ENCODE measurements at regions not wholly inside any gene's neighbourhood (a gene's known extent, or its start where the extent isn't known, plus 50 kb on each side); places are given as distances from the start of the nearest gene placed in this dataset.
"Not testable (repeated sequence)": the region's sequence is repeated elsewhere in the genome, so short reads cannot be mapped to it uniquely, and the experiment has no call there.

GRCh38 chr21:34268493-34268892 lies 95.3 kb upstream of the KCNE2 start:
- ATAC-seq (replicated peaks) (no peak), DNase-seq (no peak)
- no peaks in the 10 kb centered on the region for H3K36me3 Mint-ChIP-seq (ENCODE audit: insufficient read depth)
- H3K27me3 Mint-ChIP-seq = peaks cover 18 to 20% of the 10 kb centered on the region in 2 donors
- H3K9me3 Mint-ChIP-seq = peaks cover 2 to 5% of the 10 kb centered on the region in 2 donors
- no peak overlapping the region for H3K27ac Mint-ChIP-seq
- H3K4me1 Mint-ChIP-seq (ENCODE audit: low read depth in 2 of 2) = no peaks in the 10 kb centered on the region
- no peak overlapping the region for H3K4me3 Mint-ChIP-seq

- Mint-ChIP-seq H3K4me1 (ENCODE audit: low read depth in 2 of 2) (no peaks in the 10 kb centered on the region), H3K27ac (no peak overlapping the region), H3K4me3 (no peak overlapping the region), H3K36me3 (ENCODE audit: insufficient read depth) (no peaks in the 10 kb centered on the region), H3K9me3 (no peaks in the 10 kb centered on the region), H3K27me3 (peaks cover 24 to 28% of the 10 kb centered on the region in 2 donors)
- DNase-seq (no peak), ATAC-seq (replicated peaks) (no peak)
These were observed 93.4 kb upstream of the KCNE2 start for GRCh38 chr21:34270411-34270810.

- DNase-seq (no peak), ATAC-seq (replicated peaks) (no peak)
- peaks cover 24 to 30% of the 10 kb centered on the region in 2 donors for H3K27me3 Mint-ChIP-seq
- no peaks in the 10 kb centered on the region for H3K9me3 Mint-ChIP-seq
- H3K27ac Mint-ChIP-seq = no peak overlapping the region
- no peak overlapping the region for H3K4me3 Mint-ChIP-seq
- no peaks in the 10 kb centered on the region for H3K36me3 Mint-ChIP-seq (ENCODE audit: insufficient read depth)
- no peaks in the 10 kb centered on the region for H3K4me1 Mint-ChIP-seq (ENCODE audit: low read depth in 2 of 2)
These were observed 92.5 kb upstream of the KCNE2 start for GRCh38 chr21:34271189-34271851.

- Mint-ChIP-seq H3K4me1 (ENCODE audit: low read depth in 2 of 2) (no peaks in the 10 kb centered on the region), H3K36me3 (ENCODE audit: insufficient read depth) (no peaks in the 10 kb centered on the region), H3K27ac (no peak overlapping the region), H3K4me3 (no peak overlapping the region), H3K27me3 (peaks cover 34 to 40% of the 10 kb centered on the region in 2 donors), H3K9me3 (no peaks in the 10 kb centered on the region)
- DNase-seq (no peak), ATAC-seq (replicated peaks) (no peak)
These were observed 91.5 kb upstream of the KCNE2 start for GRCh38 chr21:34272321-34272720.

GRCh38 chr21:34274001-34274400 lies 89.8 kb upstream of the KCNE2 start:
- H3K4me1 Mint-ChIP-seq (ENCODE audit: low read depth in 2 of 2) = no peaks in the 10 kb centered on the region
- H3K9me3 Mint-ChIP-seq = no peaks in the 10 kb centered on the region
- H3K27ac Mint-ChIP-seq = no peak overlapping the region
- no peaks in the 10 kb centered on the region for H3K36me3 Mint-ChIP-seq (ENCODE audit: insufficient read depth)
- DNase-seq (no peak), ATAC-seq (replicated peaks) (no peak)
- peaks cover 26 to 39% of the 10 kb centered on the region in 2 donors for H3K27me3 Mint-ChIP-seq
- no peak overlapping the region for H3K4me3 Mint-ChIP-seq

- H3K36me3 Mint-ChIP-seq (ENCODE audit: insufficient read depth) = no peaks in the 10 kb centered on the region
These were observed 86.9 kb upstream of the KCNE2 start for GRCh38 chr21:34276711-34277425.

GRCh38 chr21:34278451-34278850 lies 85.4 kb upstream of the KCNE2 start:
- no peak overlapping the region for H3K4me3 Mint-ChIP-seq
- no peak for ATAC-seq (replicated peaks)
- no peak for DNase-seq
- no peaks in the 10 kb centered on the region for H3K9me3 Mint-ChIP-seq
- no peaks in the 10 kb centered on the region for H3K4me1 Mint-ChIP-seq (ENCODE audit: low read depth in 2 of 2)
- H3K36me3 Mint-ChIP-seq (ENCODE audit: insufficient read depth) = no peaks in the 10 kb centered on the region
- H3K27me3 Mint-ChIP-seq = peaks cover 17 to 48% of the 10 kb centered on the region in 2 donors
- no peak overlapping the region for H3K27ac Mint-ChIP-seq

More at GRCh38 chr21:34276711-34277425, 86.9 kb upstream of the KCNE2 start:
- no peaks in the 10 kb centered on the region for H3K4me1 Mint-ChIP-seq (ENCODE audit: low read depth in 2 of 2)
- no peak overlapping the region for H3K4me3 Mint-ChIP-seq
- ATAC-seq (replicated peaks) = no peak
- H3K27ac Mint-ChIP-seq = no peak overlapping the region
- H3K27me3 Mint-ChIP-seq = peaks cover 19 to 53% of the 10 kb centered on the region in 2 donors
- no peaks in the 10 kb centered on the region for H3K9me3 Mint-ChIP-seq
- no peak for DNase-seq

- H3K36me3 Mint-ChIP-seq (ENCODE audit: insufficient read depth) = no peaks in the 10 kb centered on the region
- H3K27me3 Mint-ChIP-seq = peaks cover 10 to 39% of the 10 kb centered on the region in 2 donors
- DNase-seq (no peak), ATAC-seq (replicated peaks) (no peak)
- no peak overlapping the region for H3K4me3 Mint-ChIP-seq
- no peaks in the 10 kb centered on the region for H3K9me3 Mint-ChIP-seq
- H3K27ac Mint-ChIP-seq = no peak overlapping the region
- no peaks in the 10 kb centered on the region for H3K4me1 Mint-ChIP-seq (ENCODE audit: low read depth in 2 of 2)
These were observed 84.5 kb upstream of the KCNE2 start for GRCh38 chr21:34279285-34279684.

GRCh38 chr21:34279883-34280282 lies 83.9 kb upstream of the KCNE2 start:
- Mint-ChIP-seq H3K27ac (no peak overlapping the region), H3K27me3 (peaks cover 10 to 39% of the 10 kb centered on the region in 2 donors), H3K4me3 (no peak overlapping the region), H3K36me3 (ENCODE audit: insufficient read depth) (no peaks in the 10 kb centered on the region), H3K9me3 (no peaks in the 10 kb centered on the region), H3K4me1 (ENCODE audit: low read depth in 2 of 2) (no peaks in the 10 kb centered on the region)
- ATAC-seq (replicated peaks) = no peak
- no peak for DNase-seq

GRCh38 chr21:34280389-34280795 lies 83.4 kb upstream of the KCNE2 start:
- Mint-ChIP-seq H3K9me3 (no peaks in the 10 kb centered on the region), H3K4me1 (ENCODE audit: low read depth in 2 of 2) (no peaks in the 10 kb centered on the region), H3K27ac (no peak overlapping the region), H3K36me3 (ENCODE audit: insufficient read depth) (no peaks in the 10 kb centered on the region), H3K27me3 (peaks cover 10 to 39% of the 10 kb centered on the region in 2 donors), H3K4me3 (no peak overlapping the region)
- ATAC-seq (replicated peaks) = no peak
- no peak for DNase-seq

GRCh38 chr21:34280959-34281358 lies 82.8 kb upstream of the KCNE2 start:
- Mint-ChIP-seq H3K9me3 (no peaks in the 10 kb centered on the region), H3K36me3 (ENCODE audit: insufficient read depth) (no peaks in the 10 kb centered on the region), H3K4me1 (ENCODE audit: low read depth in 2 of 2) (no peaks in the 10 kb centered on the region), H3K27ac (no peak overlapping the region), H3K27me3 (peaks cover 10 to 39% of the 10 kb centered on the region in 2 donors), H3K4me3 (no peak overlapping the region)
- DNase-seq (no peak), ATAC-seq (replicated peaks) (no peak)

GRCh38 chr21:34282223-34282622 lies 81.6 kb upstream of the KCNE2 start:
- Mint-ChIP-seq H3K4me3 (no peak overlapping the region), H3K36me3 (ENCODE audit: insufficient read depth) (no peaks in the 10 kb centered on the region), H3K9me3 (peaks cover 2 to 5% of the 10 kb centered on the region in 2 donors), H3K27me3 (peaks cover 2 to 28% of the 10 kb centered on the region in 2 donors), H3K4me1 (ENCODE audit: low read depth in 2 of 2) (no peaks in the 10 kb centered on the region), H3K27ac (peak overlapping the region in 1 of 2 donors; percentile 33)
- DNase-seq = no peak
- ATAC-seq (replicated peaks) = no peak

- Mint-ChIP-seq H3K9me3 (peaks cover 9 to 11% of the 10 kb centered on the region in 2 donors), H3K27me3 (peaks cover 0 to 13% of the 10 kb centered on the region in 2 donors), H3K4me1 (ENCODE audit: low read depth in 2 of 2) (no peaks in the 10 kb centered on the region), H3K36me3 (ENCODE audit: insufficient read depth) (no peaks in the 10 kb centered on the region), H3K27ac (no peak overlapping the region), H3K4me3 (no peak overlapping the region)
- ATAC-seq (replicated peaks) = no peak
- no peak for DNase-seq
These were observed 79.1 kb upstream of the KCNE2 start for GRCh38 chr21:34284666-34285065.

- H3K27ac Mint-ChIP-seq; DNase-seq; H3K36me3 Mint-ChIP-seq (ENCODE audit: insufficient read depth); H3K4me3 Mint-ChIP-seq; H3K4me1 Mint-ChIP-seq (ENCODE audit: low read depth in 2 of 2); H3K27me3 Mint-ChIP-seq; ATAC-seq (replicated peaks): not testable (repeated sequence)
- peaks cover 9 to 11% of the 10 kb centered on the region in 2 donors for H3K9me3 Mint-ChIP-seq
These were observed 75.8 kb upstream of the KCNE2 start for GRCh38 chr21:34288042-34288441.

Measured in effector memory CD8-positive, alpha-beta T cell (primary cell).